Astrocyte (in vitro differentiated cells and primary cell): ENCODE measurements at regions not wholly inside any gene's neighbourhood (a gene's known extent, or its start where the extent isn't known, plus 50 kb on each side); places are given as distances from the start of the nearest gene placed in this dataset.

ENCODE experiments used
- EZH2 ChIP-seq: IDR thresholded peaks from 2 replicates; pipeline ENCODE4 v1.6.1; 2012; ENCODE audit warnings: mild to moderate bottlenecking, low read length, inconsistent platforms; ENCODE audit not compliant: insufficient read depth
- TF ChIP-seq, protein P1 (sequence below): IDR thresholded peaks from 2 replicates; pipeline ENCODE4 v1.5.1; 2011; ENCODE audit warnings: low read depth, mild to moderate bottlenecking, inconsistent platforms, low read length, moderate library complexity; ENCODE audit not compliant: insufficient read depth

DNA sequence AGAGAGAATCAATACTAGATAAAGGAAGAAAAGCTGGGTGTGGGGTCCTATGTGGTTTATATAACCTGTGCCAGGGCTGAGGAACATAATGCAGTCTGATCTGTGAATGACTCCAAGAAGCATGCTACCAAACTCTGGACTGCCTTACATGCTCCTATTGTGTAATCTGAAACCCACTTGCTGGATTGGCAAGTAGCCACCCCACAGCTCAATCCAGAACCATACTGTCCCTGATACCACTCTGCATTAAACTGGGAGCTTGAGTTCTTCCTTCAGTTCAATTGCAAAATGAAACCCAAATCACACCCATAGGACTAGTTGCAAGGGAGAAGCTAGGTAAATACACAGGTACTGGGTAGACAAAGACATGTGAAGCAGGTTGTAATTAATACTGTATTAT, 115.4 kb upstream of the NEGR1 start:
- TF ChIP-seq EZH2, result no peak
- TF ChIP-seq, protein P1, sequence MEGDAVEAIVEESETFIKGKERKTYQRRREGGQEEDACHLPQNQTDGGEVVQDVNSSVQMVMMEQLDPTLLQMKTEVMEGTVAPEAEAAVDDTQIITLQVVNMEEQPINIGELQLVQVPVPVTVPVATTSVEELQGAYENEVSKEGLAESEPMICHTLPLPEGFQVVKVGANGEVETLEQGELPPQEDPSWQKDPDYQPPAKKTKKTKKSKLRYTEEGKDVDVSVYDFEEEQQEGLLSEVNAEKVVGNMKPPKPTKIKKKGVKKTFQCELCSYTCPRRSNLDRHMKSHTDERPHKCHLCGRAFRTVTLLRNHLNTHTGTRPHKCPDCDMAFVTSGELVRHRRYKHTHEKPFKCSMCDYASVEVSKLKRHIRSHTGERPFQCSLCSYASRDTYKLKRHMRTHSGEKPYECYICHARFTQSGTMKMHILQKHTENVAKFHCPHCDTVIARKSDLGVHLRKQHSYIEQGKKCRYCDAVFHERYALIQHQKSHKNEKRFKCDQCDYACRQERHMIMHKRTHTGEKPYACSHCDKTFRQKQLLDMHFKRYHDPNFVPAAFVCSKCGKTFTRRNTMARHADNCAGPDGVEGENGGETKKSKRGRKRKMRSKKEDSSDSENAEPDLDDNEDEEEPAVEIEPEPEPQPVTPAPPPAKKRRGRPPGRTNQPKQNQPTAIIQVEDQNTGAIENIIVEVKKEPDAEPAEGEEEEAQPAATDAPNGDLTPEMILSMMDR, result no peak
